H1 (cell line): ENCODE measurements at regions not wholly inside any gene's neighbourhood (a gene's known extent, or its start where the extent isn't known, plus 50 kb on each side); places are given as distances from the start of the nearest gene placed in this dataset.

Experiments
- JUN ChIP-seq: IDR thresholded peaks from 2 replicates; pipeline ENCODE4 v1.6.1; 2011; ENCODE audit warnings: low read depth, mild to moderate bottlenecking, improper control_type of control experiment, low read length

DNA sequence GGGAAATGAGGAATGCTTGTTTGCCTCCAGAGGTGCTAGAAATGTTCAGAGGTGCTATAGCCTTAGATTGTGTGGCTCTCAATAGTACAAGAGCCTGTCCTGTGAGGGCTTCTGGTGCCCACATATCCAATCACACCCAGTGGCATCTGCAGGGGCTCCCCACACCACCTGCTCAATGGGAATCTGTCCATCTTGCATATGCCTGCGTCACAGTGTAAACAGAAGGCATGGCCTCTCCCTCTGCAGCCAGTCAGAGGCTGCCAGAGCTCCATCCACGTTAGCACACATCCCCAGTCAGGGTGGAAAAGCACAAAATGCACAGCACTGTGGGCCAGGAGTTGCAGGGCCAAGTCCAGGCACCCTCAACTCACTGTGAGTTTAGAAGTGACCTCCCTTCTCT, 113.6 kb upstream of the GRIK3 start (continued):
- TF ChIP-seq JUN = no peak
